HG03521 (cell line): ENCODE measurements at regions not wholly inside any gene's neighbourhood (a gene's known extent, or its start where the extent isn't known, plus 50 kb on each side); places are given as distances from the start of the nearest gene placed in this dataset.

ENCODE experiments used
- ATAC-seq: cut with Tn5 transposase; IDR thresholded peaks from one replicate; pipeline ENCODE4 v1.9.1; 2021; ENCODE audit warnings: mild to moderate bottlenecking, moderate library complexity; ENCODE audit not compliant: unreplicated experiment

GRCh38 chr9:17019398-17019797 lies 115.4 kb upstream of the CNTLN start:
- ATAC-seq: no peak

- ATAC-seq: no peak
These were observed 116.2 kb upstream of the CNTLN start for GRCh38 chr9:17018540-17019196.

- no peak for ATAC-seq
These were observed 116.8 kb upstream of the CNTLN start for GRCh38 chr9:17017931-17018491.

GRCh38 chr9:17013891-17014290 lies 120.9 kb upstream of the CNTLN start:
- ATAC-seq: no peak

- ATAC-seq: no peak
These were observed 121.8 kb upstream of the CNTLN start for GRCh38 chr9:17013010-17013409.

- ATAC-seq: no peak
These were observed 123.0 kb upstream of the CNTLN start for GRCh38 chr9:17011880-17012279.

GRCh38 chr9:17009071-17009470 lies 125.8 kb upstream of the CNTLN start:
- no peak for ATAC-seq

- no peak for ATAC-seq
These were observed 129.6 kb upstream of the CNTLN start for GRCh38 chr9:17005056-17005823.

- no peak for ATAC-seq
These were observed 130.3 kb upstream of the CNTLN start for GRCh38 chr9:17004500-17004899.

GRCh38 chr9:17003576-17004240 lies 131.1 kb upstream of the CNTLN start:
- ATAC-seq: no peak

- ATAC-seq: no peak
These were observed 126.5 kb upstream of the BNC2 start for GRCh38 chr9:16996901-16997491.

GRCh38 chr9:16992138-16992537 lies 121.7 kb upstream of the BNC2 start:
- no peak for ATAC-seq

- ATAC-seq: no peak
These were observed 116.6 kb upstream of the BNC2 start for GRCh38 chr9:16987026-16987425.

GRCh38 chr9:16986556-16986955 lies 116.1 kb upstream of the BNC2 start:
- ATAC-seq: no peak

- ATAC-seq: no peak
These were observed 115.3 kb upstream of the BNC2 start for GRCh38 chr9:16985559-16986348.

- no peak for ATAC-seq
These were observed 112.4 kb upstream of the BNC2 start for GRCh38 chr9:16982780-16983310.

- no peak for ATAC-seq
These were observed 106.0 kb upstream of the BNC2 start for GRCh38 chr9:16976427-16976826.

GRCh38 chr9:16974436-16974835 lies 104.0 kb upstream of the BNC2 start:
- no peak for ATAC-seq

GRCh38 chr9:16970321-16970720 lies 99.9 kb upstream of the BNC2 start:
- ATAC-seq: no peak

GRCh38 chr9:16964228-16964627 lies 93.8 kb upstream of the BNC2 start:
- no peak for ATAC-seq
